ENCODE measurements at regions not wholly inside any gene's neighbourhood (a gene's known extent, or its start where the extent isn't known, plus 50 kb on each side); places are given as distances from the start of the nearest gene placed in this dataset.

- H3K4me3 ChIP-seq: no peak overlapping the region
- H3K27ac ChIP-seq: no peak overlapping the region
- TF ChIP-seq POLR2A (IDR thresholded peaks at IDR 0.05): no peak
- TF ChIP-seq, protein P1, sequence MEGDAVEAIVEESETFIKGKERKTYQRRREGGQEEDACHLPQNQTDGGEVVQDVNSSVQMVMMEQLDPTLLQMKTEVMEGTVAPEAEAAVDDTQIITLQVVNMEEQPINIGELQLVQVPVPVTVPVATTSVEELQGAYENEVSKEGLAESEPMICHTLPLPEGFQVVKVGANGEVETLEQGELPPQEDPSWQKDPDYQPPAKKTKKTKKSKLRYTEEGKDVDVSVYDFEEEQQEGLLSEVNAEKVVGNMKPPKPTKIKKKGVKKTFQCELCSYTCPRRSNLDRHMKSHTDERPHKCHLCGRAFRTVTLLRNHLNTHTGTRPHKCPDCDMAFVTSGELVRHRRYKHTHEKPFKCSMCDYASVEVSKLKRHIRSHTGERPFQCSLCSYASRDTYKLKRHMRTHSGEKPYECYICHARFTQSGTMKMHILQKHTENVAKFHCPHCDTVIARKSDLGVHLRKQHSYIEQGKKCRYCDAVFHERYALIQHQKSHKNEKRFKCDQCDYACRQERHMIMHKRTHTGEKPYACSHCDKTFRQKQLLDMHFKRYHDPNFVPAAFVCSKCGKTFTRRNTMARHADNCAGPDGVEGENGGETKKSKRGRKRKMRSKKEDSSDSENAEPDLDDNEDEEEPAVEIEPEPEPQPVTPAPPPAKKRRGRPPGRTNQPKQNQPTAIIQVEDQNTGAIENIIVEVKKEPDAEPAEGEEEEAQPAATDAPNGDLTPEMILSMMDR (IDR thresholded peaks at IDR 0.05): no peak
- H3K9me3 ChIP-seq: peaks cover 0 to 5% (median 0%) of the 10 kb centered on the region in 12 donors
- no peaks in the 10 kb centered on the region for H3K4me1 ChIP-seq
- no peak for DNase-seq
- ATAC-seq: no peak
- H3K36me3 ChIP-seq: no peaks in the 10 kb centered on the region
- no peaks in the 10 kb centered on the region for H3K27me3 ChIP-seq
- WGBS, 4 donors: 63 to 74% (median 69%) methylated on average over 2 of the region's 2 CpGs
- intact Hi-C loops (cut with DNase I): no loop called here
These were observed 1128.2 kb upstream of the PCDH9 start for GRCh38 chr13:68358294-68358705.

DNA sequence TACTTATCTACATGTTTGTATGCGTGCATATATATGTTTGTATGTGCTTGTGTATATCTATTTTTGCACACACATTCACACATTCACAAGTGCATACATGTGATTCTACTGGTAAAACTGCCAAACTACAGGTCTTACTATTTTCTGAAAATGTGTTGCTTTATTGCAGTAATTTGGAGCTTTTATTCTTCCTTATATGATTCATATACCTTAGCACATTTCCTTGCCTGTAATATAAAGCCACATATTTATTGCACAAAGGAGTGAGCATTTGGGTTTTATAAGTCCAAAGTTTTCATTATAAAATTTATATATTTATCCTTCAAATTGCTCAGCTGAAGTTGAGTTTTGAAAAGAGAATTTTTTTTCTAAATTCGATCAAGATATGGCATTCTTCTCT, 1120.4 kb upstream of the PCDH9 start:
- 73 to 83% (median 75%) methylated on average over 2 of the region's 2 CpGs for WGBS, 4 donors
- Histone ChIP-seq H3K36me3 (no peaks in the 10 kb centered on the region), H3K9me3 (peaks cover 0 to 5% (median 0%) of the 10 kb centered on the region in 12 donors), H3K4me1 (no peaks in the 10 kb centered on the region), H3K27ac (no peak overlapping the region), H3K4me3 (no peak overlapping the region), H3K27me3 (no peaks in the 10 kb centered on the region)
- DNase-seq (no peak), ATAC-seq (no peak)
- intact Hi-C loops (cut with DNase I): no loop called here
- TF ChIP-seq POLR2A (IDR thresholded peaks at IDR 0.05): no peak
- TF ChIP-seq, protein P1 (IDR thresholded peaks at IDR 0.05): no peak

DNA sequence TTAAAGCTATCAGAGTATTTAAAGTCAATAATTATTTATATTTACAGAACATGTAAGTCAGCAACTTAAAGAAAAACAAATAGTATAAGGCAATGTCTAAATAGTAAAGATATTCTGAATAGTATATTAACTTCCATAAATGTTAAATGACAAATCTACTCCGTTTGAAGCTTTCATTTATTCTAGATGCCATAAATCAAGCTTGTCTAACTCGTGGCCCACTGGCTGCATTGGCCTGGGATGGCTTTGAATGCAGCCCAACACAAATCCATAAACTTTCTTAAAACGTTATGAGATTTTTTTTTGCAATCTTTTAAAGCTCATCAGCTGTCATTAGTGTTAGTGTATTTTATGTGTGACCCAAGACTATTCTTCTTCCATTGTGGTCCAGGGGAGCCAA, 1117.1 kb upstream of the PCDH9 start:
- DNase-seq (no peak), ATAC-seq (no peak)
- Histone ChIP-seq H3K4me3 (no peak overlapping the region), H3K4me1 (no peaks in the 10 kb centered on the region), H3K9me3 (peaks cover 0 to 23% (median 1%) of the 10 kb centered on the region in 12 donors), H3K36me3 (no peaks in the 10 kb centered on the region), H3K27ac (no peak overlapping the region), H3K27me3 (no peaks in the 10 kb centered on the region)
- intact Hi-C loops (cut with DNase I): no loop called here
- WGBS, 4 donors: 48 to 56% (median 52%) methylated on average over 3 of the region's 3 CpGs
- TF ChIP-seq, protein P1 (IDR thresholded peaks at IDR 0.05): no peak
- TF ChIP-seq POLR2A (IDR thresholded peaks at IDR 0.05): no peak

DNA sequence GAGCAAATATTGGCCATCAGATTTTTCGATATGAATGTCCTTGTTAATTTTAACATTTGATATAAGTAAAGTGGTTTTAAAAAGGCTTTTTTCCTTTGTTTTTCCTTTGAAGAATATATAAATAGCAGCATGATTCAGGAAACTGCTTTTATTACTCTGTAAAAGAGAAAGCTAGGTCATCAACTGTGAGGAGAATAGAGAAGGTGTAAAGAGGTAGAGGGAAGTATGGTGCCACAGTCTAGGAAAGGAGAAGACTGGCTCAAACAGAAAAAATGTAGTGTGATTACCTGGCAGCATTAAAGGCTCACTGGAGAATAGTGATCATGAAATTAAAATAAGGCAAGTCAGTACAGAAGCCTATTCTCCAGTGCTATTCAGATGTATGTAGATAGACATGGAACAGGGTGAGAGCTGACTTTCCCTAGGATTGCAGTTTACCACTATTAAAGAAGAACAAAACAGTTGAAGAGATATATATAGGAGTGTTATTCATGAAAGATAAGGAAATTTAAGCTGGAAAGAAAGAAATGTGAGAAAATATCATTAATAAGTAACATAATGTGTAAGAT, 1115.9 kb upstream of the PCDH9 start:
- no peak for DNase-seq
- 67 to 83% (median 77%) methylated on average over 1 of the region's 1 CpG for WGBS, 4 donors
- H3K36me3 ChIP-seq: no peaks in the 10 kb centered on the region
- ATAC-seq: no peak
- TF ChIP-seq, protein P1 (IDR thresholded peaks at IDR 0.05): no peak
- H3K27ac ChIP-seq: no peak overlapping the region
- intact Hi-C loops (cut with DNase I): no loop called here
- peaks cover 0 to 27% (median 4%) of the 10 kb centered on the region in 12 donors for H3K9me3 ChIP-seq
- H3K27me3 ChIP-seq: no peaks in the 10 kb centered on the region
- H3K4me1 ChIP-seq: no peaks in the 10 kb centered on the region
- H3K4me3 ChIP-seq: no peak overlapping the region

Measured in heart left ventricle (tissue), 16 donors.